ENCODE measurements at regions not wholly inside any gene's neighbourhood (a gene's known extent, or its start where the extent isn't known, plus 50 kb on each side); places are given as distances from the start of the nearest gene placed in this dataset.

GRCh38 chr20:10958279-10958678 lies 284.5 kb upstream of the JAG1 start:
- H3K27ac ChIP-seq (ENCODE audit: low read depth): no peak overlapping the region
- no peak overlapping the region for H3K4me3 ChIP-seq
- H4K20me1 ChIP-seq (replicated peaks; ENCODE audit: insufficient read depth): no peaks in the 10 kb centered on the region
- no peaks in the 10 kb centered on the region for H3F3A ChIP-seq (replicated peaks; ENCODE audit: low read depth)
- H3K4me2 ChIP-seq: no peak overlapping the region
- no peak overlapping the region for H3K4me3 Mint-ChIP-seq
- no peak overlapping the region for H2AFZ ChIP-seq
- no peak overlapping the region for H3K27ac Mint-ChIP-seq
- H3K79me2 ChIP-seq (replicated peaks; ENCODE audit: insufficient read depth): no peaks in the 10 kb centered on the region
- H3K27me3 Mint-ChIP-seq (ENCODE audit: insufficient read depth, low read depth, poor library complexity): peaks cover 2% of the 10 kb centered on the region
- peaks cover 4% of the 10 kb centered on the region; the same call in 2 of the 3 replicates for H3K4me1 Mint-ChIP-seq
- no peaks in the 10 kb centered on the region for H3K4me1 ChIP-seq (ENCODE audit: insufficient read depth)
- H3K36me3 Mint-ChIP-seq (ENCODE audit: low read depth): no peaks in the 10 kb centered on the region
- DNase-seq (ENCODE audit: low spot score) (no peak), ATAC-seq (no peak)
- H3K36me3 ChIP-seq (ENCODE audit: insufficient read depth): no peaks in the 10 kb centered on the region
- TF ChIP-seq NANOG (IDR thresholded peaks at IDR 0.05; ENCODE audit: borderline replicate concordance) (no peak), CTCF (conservative IDR thresholded peaks at IDR 0.05; ENCODE audit: low read depth in 2 of 2) (no peak), EZH2 (IDR thresholded peaks at IDR 0.05; ENCODE audit: low read depth, unreplicated experiment) (no peak), ZNF331 (CRISPR knock-in tag; IDR thresholded peaks at IDR 0.05; ENCODE audit: low read depth) (no peak), STAT1 (IDR thresholded peaks at IDR 0.05; ENCODE audit: unreplicated experiment) (no peak)
- H3K9me3 Mint-ChIP-seq: no peaks in the 10 kb centered on the region
- H3K27me3 ChIP-seq (ENCODE audit: insufficient read depth): no peaks in the 10 kb centered on the region
- H3K9me2 ChIP-seq (ENCODE audit: insufficient read depth): 0 out of 2 replicates have a peak, but pooled peaks cover 3% of the 10 kb centered on the region

GRCh38 chr20:10960416-10960815 lies 286.6 kb upstream of the JAG1 start:
- ATAC-seq: no peak
- Histone ChIP-seq H3F3A (replicated peaks; ENCODE audit: low read depth) (no peaks in the 10 kb centered on the region), H3K36me3 (ENCODE audit: insufficient read depth) (no peaks in the 10 kb centered on the region), H3K4me2 (no peak overlapping the region), H4K20me1 (replicated peaks; ENCODE audit: insufficient read depth) (no peaks in the 10 kb centered on the region), H3K9me2 (ENCODE audit: insufficient read depth) (peaks cover 7% of the 10 kb centered on the region; the same call in 1 of the 2 replicates), H3K27ac (ENCODE audit: low read depth) (no peak overlapping the region), H3K79me2 (replicated peaks; ENCODE audit: insufficient read depth) (no peaks in the 10 kb centered on the region), H3K4me3 (no peak overlapping the region), H3K4me1 (ENCODE audit: insufficient read depth) (no peaks in the 10 kb centered on the region), H3K27me3 (ENCODE audit: insufficient read depth) (no peaks in the 10 kb centered on the region), H2AFZ (no peak overlapping the region)
- no peaks in the 10 kb centered on the region for H3K36me3 Mint-ChIP-seq (ENCODE audit: low read depth)
- H3K4me3 Mint-ChIP-seq: no peak overlapping the region
- no peak overlapping the region for H3K27ac Mint-ChIP-seq
- H3K27me3 Mint-ChIP-seq (ENCODE audit: insufficient read depth, low read depth, poor library complexity): peaks cover 2% of the 10 kb centered on the region
- H3K4me1 Mint-ChIP-seq: no peaks in the 10 kb centered on the region
- DNase-seq (ENCODE audit: low spot score): no peak
- H3K9me3 Mint-ChIP-seq: no peaks in the 10 kb centered on the region
- no peak for TF ChIP-seq EZH2 (IDR thresholded peaks at IDR 0.05; ENCODE audit: low read depth, unreplicated experiment)
- TF ChIP-seq JUNB (IDR thresholded peaks at IDR 0.05; ENCODE audit: unreplicated experiment): no peak
- TF ChIP-seq NANOG (IDR thresholded peaks at IDR 0.05; ENCODE audit: borderline replicate concordance): no peak
- TF ChIP-seq STAT1 (IDR thresholded peaks at IDR 0.05; ENCODE audit: unreplicated experiment): no peak
- no peak for TF ChIP-seq CTCF (conservative IDR thresholded peaks at IDR 0.05; ENCODE audit: low read depth in 2 of 2)
- no peak for TF ChIP-seq POLR2AphosphoS5 (IDR thresholded peaks at IDR 0.05; ENCODE audit: low read depth)
- TF ChIP-seq ZNF331 (CRISPR knock-in tag; IDR thresholded peaks at IDR 0.05; ENCODE audit: low read depth): no peak
- TF ChIP-seq REST (IDR thresholded peaks at IDR 0.05; ENCODE audit: unreplicated experiment): no peak
- TF ChIP-seq ZNF114 (CRISPR knock-in tag; IDR thresholded peaks at IDR 0.05): no peak

Measured in GM23338 (cell line).